ENCODE measurements at regions not wholly inside any gene's neighbourhood (a gene's known extent, or its start where the extent isn't known, plus 50 kb on each side); places are given as distances from the start of the nearest gene placed in this dataset.
"Not testable (repeated sequence)": the region's sequence is repeated elsewhere in the genome, so short reads cannot be mapped to it uniquely, and the experiment has no call there.

- Mint-ChIP-seq H3K4me1 (ENCODE audit: unreplicated experiment) (peaks cover 37% of the 10 kb centered on the region), H3K4me3 (ENCODE audit: unreplicated experiment) (no peak overlapping the region), H3K27ac (ENCODE audit: unreplicated experiment) (peak overlapping the region; percentile 49), H3K27me3 (ENCODE audit: unreplicated experiment) (no peaks in the 10 kb centered on the region), H3K9me3 (ENCODE audit: unreplicated experiment) (no peaks in the 10 kb centered on the region), H3K36me3 (ENCODE audit: low read depth, unreplicated experiment) (peaks cover 16% of the 10 kb centered on the region)
- DNase-seq (ENCODE audit: low spot score): no peak
- TF ChIP-seq, protein P1, sequence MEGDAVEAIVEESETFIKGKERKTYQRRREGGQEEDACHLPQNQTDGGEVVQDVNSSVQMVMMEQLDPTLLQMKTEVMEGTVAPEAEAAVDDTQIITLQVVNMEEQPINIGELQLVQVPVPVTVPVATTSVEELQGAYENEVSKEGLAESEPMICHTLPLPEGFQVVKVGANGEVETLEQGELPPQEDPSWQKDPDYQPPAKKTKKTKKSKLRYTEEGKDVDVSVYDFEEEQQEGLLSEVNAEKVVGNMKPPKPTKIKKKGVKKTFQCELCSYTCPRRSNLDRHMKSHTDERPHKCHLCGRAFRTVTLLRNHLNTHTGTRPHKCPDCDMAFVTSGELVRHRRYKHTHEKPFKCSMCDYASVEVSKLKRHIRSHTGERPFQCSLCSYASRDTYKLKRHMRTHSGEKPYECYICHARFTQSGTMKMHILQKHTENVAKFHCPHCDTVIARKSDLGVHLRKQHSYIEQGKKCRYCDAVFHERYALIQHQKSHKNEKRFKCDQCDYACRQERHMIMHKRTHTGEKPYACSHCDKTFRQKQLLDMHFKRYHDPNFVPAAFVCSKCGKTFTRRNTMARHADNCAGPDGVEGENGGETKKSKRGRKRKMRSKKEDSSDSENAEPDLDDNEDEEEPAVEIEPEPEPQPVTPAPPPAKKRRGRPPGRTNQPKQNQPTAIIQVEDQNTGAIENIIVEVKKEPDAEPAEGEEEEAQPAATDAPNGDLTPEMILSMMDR (IDR thresholded peaks at IDR 0.05; ENCODE audit: unreplicated experiment): no peak
These were observed 117.6 kb downstream of the UTRN start for GRCh38 chr6:144402750-144403149.

GRCh38 chr6:144405163-144405562 is 120.0 kb downstream of the UTRN start:
- peaks cover 55% of the 10 kb centered on the region for H3K4me1 Mint-ChIP-seq (ENCODE audit: unreplicated experiment)
- H3K9me3 Mint-ChIP-seq (ENCODE audit: unreplicated experiment): no peaks in the 10 kb centered on the region
- no peak for DNase-seq (ENCODE audit: low spot score)
- H3K4me3 Mint-ChIP-seq (ENCODE audit: unreplicated experiment): no peak overlapping the region
- H3K27me3 Mint-ChIP-seq (ENCODE audit: unreplicated experiment): no peaks in the 10 kb centered on the region
- no peak overlapping the region for H3K27ac Mint-ChIP-seq (ENCODE audit: unreplicated experiment)
- H3K36me3 Mint-ChIP-seq (ENCODE audit: low read depth, unreplicated experiment): peaks cover 15% of the 10 kb centered on the region
- TF ChIP-seq, protein P1 (IDR thresholded peaks at IDR 0.05; ENCODE audit: unreplicated experiment): no peak

DNA sequence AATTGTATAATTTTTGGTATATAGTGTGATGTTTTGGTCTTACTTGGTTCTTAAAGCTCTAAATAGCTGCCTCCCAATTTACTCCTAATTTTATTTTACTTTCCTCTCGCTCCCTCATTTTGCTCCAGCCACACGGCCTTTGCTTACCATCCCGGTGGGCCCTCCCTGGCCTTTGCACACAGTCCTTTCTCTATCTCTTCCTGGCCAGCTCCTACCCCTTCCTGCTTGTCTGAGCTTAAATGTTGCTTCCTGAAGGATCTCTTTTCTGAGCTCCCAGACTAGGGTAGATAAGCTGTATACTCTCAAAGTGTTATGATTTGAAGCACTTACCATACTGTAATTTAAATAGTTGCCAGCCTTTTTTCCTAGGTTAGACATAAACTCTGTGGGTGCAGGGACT is 121.7 kb downstream of the UTRN start:
- TF ChIP-seq, protein P1 (IDR thresholded peaks at IDR 0.05; ENCODE audit: unreplicated experiment): no peak
- Mint-ChIP-seq H3K4me3 (ENCODE audit: unreplicated experiment) (no peak overlapping the region), H3K9me3 (ENCODE audit: unreplicated experiment) (no peaks in the 10 kb centered on the region), H3K27ac (ENCODE audit: unreplicated experiment) (peak overlapping the region; percentile 49), H3K4me1 (ENCODE audit: unreplicated experiment) (peaks cover 57% of the 10 kb centered on the region), H3K36me3 (ENCODE audit: low read depth, unreplicated experiment) (peaks cover 20% of the 10 kb centered on the region), H3K27me3 (ENCODE audit: unreplicated experiment) (no peaks in the 10 kb centered on the region)
- peak; percentile 14 for DNase-seq (ENCODE audit: low spot score)

DNA sequence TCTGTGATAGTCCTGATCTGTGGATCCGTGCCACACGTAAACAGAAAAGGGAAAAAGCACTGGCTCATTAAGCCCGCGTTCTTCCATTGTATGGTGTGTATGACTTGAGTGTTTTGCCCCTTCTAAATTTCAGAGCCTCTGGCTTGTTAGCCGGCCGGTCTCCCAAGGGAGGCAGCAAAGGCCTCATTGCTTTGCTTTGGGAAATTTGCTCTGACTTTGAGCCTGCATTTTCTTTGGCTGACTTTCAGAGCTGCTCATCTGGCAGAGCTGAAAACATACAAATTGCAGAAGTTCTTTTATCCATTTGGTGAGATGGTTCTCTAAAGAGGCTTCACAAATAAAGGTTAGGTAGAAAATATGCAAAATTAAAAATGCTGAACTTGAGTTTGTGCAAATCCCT is 123.0 kb downstream of the UTRN start:
- TF ChIP-seq, protein P1 (IDR thresholded peaks at IDR 0.05; ENCODE audit: unreplicated experiment): no peak
- peak overlapping the region; percentile 70 for H3K27ac Mint-ChIP-seq (ENCODE audit: unreplicated experiment)

DNA sequence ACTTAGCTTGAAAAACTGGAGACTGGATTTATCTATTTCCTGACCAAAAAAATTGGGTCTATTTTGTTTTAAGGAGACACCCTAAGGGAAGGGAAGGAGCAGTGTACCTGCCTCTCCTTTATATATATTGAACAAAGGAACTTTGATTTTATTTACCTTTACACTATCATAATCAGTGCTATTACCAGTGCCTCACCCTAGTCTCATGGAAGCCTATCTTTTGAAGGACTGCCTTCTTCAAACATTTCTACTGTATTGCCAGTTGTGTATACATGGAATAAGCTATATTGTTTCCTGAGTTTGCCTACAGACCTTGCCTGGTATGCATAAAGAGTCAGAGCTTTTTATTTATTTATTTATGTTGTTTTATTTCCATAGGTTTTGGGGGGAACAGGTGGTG is 124.9 kb downstream of the UTRN start:
- H3K36me3 Mint-ChIP-seq (ENCODE audit: low read depth, unreplicated experiment): peaks cover 13% of the 10 kb centered on the region
- no peak for DNase-seq (ENCODE audit: low spot score)
- TF ChIP-seq, protein P1 (IDR thresholded peaks at IDR 0.05; ENCODE audit: unreplicated experiment): no peak
- H3K27ac Mint-ChIP-seq (ENCODE audit: unreplicated experiment): no peak overlapping the region
- H3K9me3 Mint-ChIP-seq (ENCODE audit: unreplicated experiment): no peaks in the 10 kb centered on the region
- no peaks in the 10 kb centered on the region for H3K27me3 Mint-ChIP-seq (ENCODE audit: unreplicated experiment)
- no peak overlapping the region for H3K4me3 Mint-ChIP-seq (ENCODE audit: unreplicated experiment)
- peaks cover 37% of the 10 kb centered on the region for H3K4me1 Mint-ChIP-seq (ENCODE audit: unreplicated experiment)

More for the DNA sequence above, 123.0 kb downstream of the UTRN start:
- peaks cover 50% of the 10 kb centered on the region for H3K4me1 Mint-ChIP-seq (ENCODE audit: unreplicated experiment)
- no peaks in the 10 kb centered on the region for H3K9me3 Mint-ChIP-seq (ENCODE audit: unreplicated experiment)
- H3K27me3 Mint-ChIP-seq (ENCODE audit: unreplicated experiment): no peaks in the 10 kb centered on the region
- no peak overlapping the region for H3K4me3 Mint-ChIP-seq (ENCODE audit: unreplicated experiment)
- H3K36me3 Mint-ChIP-seq (ENCODE audit: low read depth, unreplicated experiment): peaks cover 13% of the 10 kb centered on the region
- no peak for DNase-seq (ENCODE audit: low spot score)

GRCh38 chr6:144410574-144410973 is 125.4 kb downstream of the UTRN start:
- not testable (repeated sequence) for H3K4me3 Mint-ChIP-seq (ENCODE audit: unreplicated experiment); H3K27ac Mint-ChIP-seq (ENCODE audit: unreplicated experiment); H3K27me3 Mint-ChIP-seq (ENCODE audit: unreplicated experiment); DNase-seq (ENCODE audit: low spot score); H3K9me3 Mint-ChIP-seq (ENCODE audit: unreplicated experiment)
- Mint-ChIP-seq H3K4me1 (ENCODE audit: unreplicated experiment) (peaks cover 34% of the 10 kb centered on the region), H3K36me3 (ENCODE audit: low read depth, unreplicated experiment) (peaks cover 13% of the 10 kb centered on the region)

Data from endothelial cell (in vitro differentiated cells).